T-helper 17 cell (primary cell): ENCODE measurements at regions not wholly inside any gene's neighbourhood (a gene's known extent, or its start where the extent isn't known, plus 50 kb on each side); places are given as distances from the start of the nearest gene placed in this dataset.

Source experiments
- ATAC-seq: fragments of 150-1000 bp; cut with Tn5 transposase; 2 replicates; pipeline ENCODE4 v1.10.0; 2021; ENCODE audit warnings: mild to moderate bottlenecking, moderate library complexity
- DNase-seq, 3 donors: peaks; one replicate each; pipeline versions ENCODE4 v3.0.0 to v3.0.0-alpha.2; 2020 to 2021
- H3K9me3 ChIP-seq: one replicate; pipeline ENCODE4 v1.7.0; 2013; ENCODE audit warnings: low read length, mild to moderate bottlenecking; ENCODE audit not compliant: control insufficient read depth, poor library complexity, severe bottlenecking
- H3K27ac Mint-ChIP-seq: one replicate; pipeline ENCODE4 v1.8.0; 2022; ENCODE audit warnings: mild to moderate bottlenecking, moderate library complexity, mixed read lengths
- H3K27me3 Mint-ChIP-seq: one replicate; pipeline ENCODE4 v1.8.0; 2022; ENCODE audit warnings: mixed read lengths
- H3K36me3 Mint-ChIP-seq: one replicate; pipeline ENCODE4 v1.8.0; 2022; ENCODE audit warnings: low read depth, mixed read lengths
- H3K4me1 Mint-ChIP-seq: one replicate; pipeline ENCODE4 v1.8.0; 2022; ENCODE audit warnings: mild to moderate bottlenecking, mixed read lengths
- H3K4me3 Mint-ChIP-seq: one replicate; pipeline ENCODE4 v1.8.0; 2022; ENCODE audit warnings: mild to moderate bottlenecking, moderate library complexity, mixed read lengths

- Mint-ChIP-seq H3K4me1 (peaks cover 5% of the 10 kb centered on the region), H3K27ac (no peak overlapping the region), H3K4me3 (no peak overlapping the region), H3K36me3 (peaks cover 2% of the 10 kb centered on the region), H3K27me3 (peaks cover 22% of the 10 kb centered on the region)
- peak in 1 of 3 donors; percentile 8 for DNase-seq
- peak; percentile 68 for ATAC-seq
- H3K9me3 ChIP-seq = no peaks in the 10 kb centered on the region
Observed at GRCh38 chr14:56491299-56492285, 88.0 kb upstream of the TMEM260 start.

- H3K9me3 ChIP-seq = no peaks in the 10 kb centered on the region
- ATAC-seq (no peak), DNase-seq (no peak)
- Mint-ChIP-seq H3K27ac (no peak overlapping the region), H3K4me3 (no peak overlapping the region), H3K36me3 (peaks cover 2% of the 10 kb centered on the region), H3K27me3 (peaks cover 9% of the 10 kb centered on the region), H3K4me1 (peaks cover 5% of the 10 kb centered on the region)
Observed at GRCh38 chr14:56494167-56494566, 85.4 kb upstream of the TMEM260 start.

DNA sequence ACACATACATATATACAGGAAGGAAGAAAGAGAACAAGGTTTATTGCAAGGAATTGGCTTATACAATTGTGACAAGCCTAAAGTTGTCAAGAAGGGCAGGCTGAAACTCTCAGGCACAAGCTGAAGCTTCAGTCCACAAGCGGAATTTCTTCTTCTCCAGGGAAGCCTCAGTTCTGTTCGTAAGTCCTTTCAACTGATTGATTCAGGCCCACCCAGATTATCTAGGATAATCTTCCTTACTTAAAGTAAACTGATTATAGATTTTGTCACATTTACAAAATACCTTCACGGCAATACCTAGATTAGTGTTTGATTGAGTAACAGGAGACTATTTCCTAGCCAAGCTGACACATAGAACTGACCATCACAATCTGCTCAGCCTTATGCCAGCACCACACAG lies 81.5 kb upstream of the TMEM260 start:
- Mint-ChIP-seq H3K4me3 (no peak overlapping the region), H3K36me3 (no peaks in the 10 kb centered on the region), H3K27ac (no peak overlapping the region), H3K4me1 (no peaks in the 10 kb centered on the region), H3K27me3 (peaks cover 6% of the 10 kb centered on the region)
- ATAC-seq (no peak), DNase-seq (no peak)
- H3K9me3 ChIP-seq = no peaks in the 10 kb centered on the region

- DNase-seq (no peak), ATAC-seq (no peak)
- H3K36me3 Mint-ChIP-seq = no peaks in the 10 kb centered on the region
- H3K9me3 ChIP-seq = no peaks in the 10 kb centered on the region
- H3K4me3 Mint-ChIP-seq = no peak overlapping the region
- peaks cover 27% of the 10 kb centered on the region for H3K27me3 Mint-ChIP-seq
- H3K27ac Mint-ChIP-seq = no peak overlapping the region
- H3K4me1 Mint-ChIP-seq = no peaks in the 10 kb centered on the region
Observed at GRCh38 chr14:56501909-56502530, 77.6 kb upstream of the TMEM260 start.

DNA sequence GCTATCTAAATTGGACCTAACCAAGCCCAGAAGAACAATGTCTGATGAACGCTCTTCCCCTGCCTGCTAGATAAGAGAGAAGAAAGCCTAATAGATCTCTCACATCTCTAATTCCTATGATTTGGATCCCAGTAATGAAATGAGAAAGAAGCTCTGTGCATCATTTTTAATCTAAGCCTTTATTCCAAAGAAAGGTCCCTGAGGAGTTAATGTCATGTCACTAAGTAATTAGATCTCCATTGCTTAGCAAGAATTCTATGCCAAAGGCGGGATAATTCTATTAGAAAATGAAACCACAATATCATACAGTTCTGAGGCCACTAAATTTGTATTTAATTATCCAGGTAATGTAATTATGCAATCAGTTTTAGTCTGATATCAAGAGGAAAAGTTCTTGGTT lies 74.2 kb upstream of the TMEM260 start:
- H3K27me3 Mint-ChIP-seq = peaks cover 26% of the 10 kb centered on the region
- DNase-seq (no peak), ATAC-seq (no peak)
- H3K4me1 Mint-ChIP-seq = no peaks in the 10 kb centered on the region
- H3K9me3 ChIP-seq = no peaks in the 10 kb centered on the region
- H3K4me3 Mint-ChIP-seq = no peak overlapping the region
- no peak overlapping the region for H3K27ac Mint-ChIP-seq
- H3K36me3 Mint-ChIP-seq = no peaks in the 10 kb centered on the region

DNA sequence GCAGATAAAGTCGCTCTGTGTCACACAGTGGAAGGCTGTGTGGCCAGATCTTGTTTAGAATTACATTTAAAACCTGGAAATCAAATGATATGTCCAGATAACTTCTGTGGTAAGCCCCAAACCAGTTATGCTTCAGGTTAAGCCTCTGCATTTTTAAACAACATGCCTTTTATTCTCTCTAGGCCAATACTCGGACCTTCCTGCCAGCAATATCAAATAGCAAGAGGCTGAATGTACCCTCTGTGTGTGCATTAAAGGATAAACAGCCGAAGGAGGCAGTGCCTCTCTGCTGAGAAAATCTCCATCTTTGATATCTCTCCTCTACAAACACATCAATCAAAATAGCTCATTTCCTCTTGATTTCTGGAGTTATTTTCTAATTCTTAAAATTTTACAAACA lies 67.1 kb upstream of the TMEM260 start:
- Mint-ChIP-seq H3K27ac (no peak overlapping the region), H3K4me1 (no peaks in the 10 kb centered on the region), H3K4me3 (no peak overlapping the region), H3K36me3 (no peaks in the 10 kb centered on the region), H3K27me3 (peaks cover 27% of the 10 kb centered on the region)
- H3K9me3 ChIP-seq = no peaks in the 10 kb centered on the region
- DNase-seq (no peak), ATAC-seq (no peak)

DNA sequence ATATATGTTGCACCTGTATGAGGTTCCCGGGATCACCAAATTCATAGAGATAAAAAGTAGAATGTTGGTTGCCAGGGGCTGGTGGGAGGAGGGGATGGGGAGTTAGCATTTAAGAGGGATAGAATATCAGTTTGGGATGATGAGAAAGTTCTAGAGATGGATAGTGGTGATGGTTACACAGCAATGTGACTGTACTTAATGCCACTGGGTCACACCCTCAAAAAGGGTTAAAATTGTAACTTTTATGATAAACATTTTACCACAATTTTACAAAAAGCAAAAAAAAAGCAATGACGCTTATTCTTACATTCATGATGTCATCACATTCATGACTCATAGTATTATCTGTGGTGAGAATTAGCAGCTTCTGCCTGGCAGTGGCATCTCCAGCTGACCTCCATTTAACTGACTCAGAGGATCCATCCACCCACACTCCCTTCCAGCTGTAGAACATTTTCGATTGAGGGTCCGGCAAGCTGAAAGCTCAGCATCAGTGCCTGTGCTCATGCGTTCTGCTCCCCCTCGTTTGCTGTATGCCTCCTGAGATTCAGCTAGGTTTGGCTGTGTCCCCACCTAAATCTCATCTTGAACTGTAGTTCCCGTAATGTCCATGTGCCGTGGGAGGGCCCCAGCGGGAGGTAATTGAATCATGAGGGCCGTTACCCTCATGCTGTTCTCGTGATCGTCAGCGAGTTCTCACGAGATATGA lies 64.8 kb upstream of the TMEM260 start:
- Mint-ChIP-seq H3K27ac (no peak overlapping the region), H3K4me3 (no peak overlapping the region), H3K4me1 (no peaks in the 10 kb centered on the region), H3K27me3 (peaks cover 46% of the 10 kb centered on the region), H3K36me3 (no peaks in the 10 kb centered on the region)
- ATAC-seq (no peak), DNase-seq (no peak)
- H3K9me3 ChIP-seq = no peaks in the 10 kb centered on the region

DNA sequence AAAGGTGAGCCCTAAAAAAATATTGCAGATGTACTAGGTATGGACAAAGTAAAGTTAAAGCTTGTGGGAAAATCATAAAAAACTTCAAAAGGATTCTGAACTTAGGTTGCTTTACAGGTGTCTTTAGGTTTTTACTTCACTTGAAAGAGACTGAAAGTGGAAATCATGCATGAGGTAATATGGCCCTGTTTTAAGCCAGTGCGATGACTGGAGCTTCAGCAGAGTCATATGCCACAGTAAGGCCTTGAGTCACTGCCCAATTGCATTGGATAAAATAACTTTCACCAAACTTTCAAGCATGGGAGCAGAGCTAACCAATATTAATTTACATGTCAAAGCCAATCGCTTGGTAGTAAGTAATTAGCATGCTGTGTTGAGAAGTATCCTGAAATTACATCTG lies 63.9 kb upstream of the TMEM260 start:
- no peak for ATAC-seq
- Mint-ChIP-seq H3K4me1 (no peaks in the 10 kb centered on the region), H3K36me3 (no peaks in the 10 kb centered on the region)

GRCh38 chr14:56522403-56522802 lies 57.2 kb upstream of the TMEM260 start:
- no peak overlapping the region for H3K4me3 Mint-ChIP-seq
- ATAC-seq (no peak), DNase-seq (no peak)
- H3K9me3 ChIP-seq = no peaks in the 10 kb centered on the region
- H3K27ac Mint-ChIP-seq = no peak overlapping the region
- no peaks in the 10 kb centered on the region for H3K4me1 Mint-ChIP-seq
- H3K36me3 Mint-ChIP-seq = no peaks in the 10 kb centered on the region
- peaks cover 57% of the 10 kb centered on the region for H3K27me3 Mint-ChIP-seq

More for the DNA sequence above, 63.9 kb upstream of the TMEM260 start:
- no peak for DNase-seq
- H3K4me3 Mint-ChIP-seq = no peak overlapping the region
- no peak overlapping the region for H3K27ac Mint-ChIP-seq
- no peaks in the 10 kb centered on the region for H3K9me3 ChIP-seq
- peaks cover 49% of the 10 kb centered on the region for H3K27me3 Mint-ChIP-seq

GRCh38 chr14:56524971-56525677 lies 54.5 kb upstream of the TMEM260 start:
- Mint-ChIP-seq H3K36me3 (peaks cover 2% of the 10 kb centered on the region), H3K4me3 (no peak overlapping the region), H3K27ac (no peak overlapping the region), H3K27me3 (peaks cover 38% of the 10 kb centered on the region), H3K4me1 (no peaks in the 10 kb centered on the region)
- ATAC-seq = no peak
- DNase-seq = no peak
- H3K9me3 ChIP-seq = no peaks in the 10 kb centered on the region

GRCh38 chr14:56528927-56529326 lies 50.7 kb upstream of the TMEM260 start:
- DNase-seq = no peak
- ATAC-seq = no peak
- H3K36me3 Mint-ChIP-seq = peaks cover 4% of the 10 kb centered on the region
- H3K27me3 Mint-ChIP-seq = peaks cover 50% of the 10 kb centered on the region
- no peak overlapping the region for H3K4me3 Mint-ChIP-seq
- peaks cover 3% of the 10 kb centered on the region for H3K4me1 Mint-ChIP-seq
- H3K27ac Mint-ChIP-seq = no peak overlapping the region
- H3K9me3 ChIP-seq = no peaks in the 10 kb centered on the region
